ENCODE measurements at regions not wholly inside any gene's neighbourhood (a gene's known extent, or its start where the extent isn't known, plus 50 kb on each side); places are given as distances from the start of the nearest gene placed in this dataset.

DNA sequence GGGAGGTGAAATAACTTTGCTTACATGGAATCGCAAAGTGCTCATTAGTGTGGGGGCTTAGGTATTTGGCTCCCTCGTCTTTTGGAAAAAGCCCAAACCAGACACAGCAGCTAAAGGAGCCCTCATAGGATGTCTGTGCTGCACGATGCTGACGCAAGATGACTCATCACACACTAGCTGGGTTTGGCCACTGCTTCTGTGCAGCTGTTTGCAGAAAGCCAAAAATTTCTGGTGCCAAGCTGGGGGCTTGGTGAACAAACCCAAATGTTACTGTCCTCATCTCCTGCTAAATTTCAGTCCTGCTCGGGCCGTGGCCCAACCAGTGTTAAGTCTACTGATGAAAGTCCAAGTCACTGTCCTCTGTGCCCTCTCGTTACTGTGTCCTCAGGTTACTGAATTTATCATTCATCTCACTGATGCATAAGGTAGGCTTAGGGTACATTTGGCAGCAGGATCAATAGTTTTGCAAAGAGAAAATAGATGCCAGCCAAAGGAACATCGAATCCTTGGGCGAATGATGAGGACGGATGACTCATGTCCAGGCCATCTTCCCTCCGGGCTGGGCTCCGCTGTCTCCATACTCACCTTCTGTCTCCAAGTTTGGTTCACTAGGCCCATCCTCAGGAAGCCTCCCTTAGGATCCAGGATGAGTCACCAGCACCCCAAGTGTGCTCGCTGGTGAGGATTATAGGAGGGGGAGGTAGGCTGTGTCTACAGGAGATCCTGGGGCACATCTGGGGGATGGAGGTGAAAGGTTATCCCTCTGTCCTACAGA lies 177.7 kb downstream of the ADSS2 start:
- 54 to 66% (median 65%) methylated on average over 13 of the region's 13 CpGs for WGBS, 5 donors
- TF ChIP-seq POLR2AphosphoS5 (IDR thresholded peaks at IDR 0.05), result peak in 1 of 3 donors; percentile 40
- TF ChIP-seq EP300 (IDR thresholded peaks at IDR 0.05), result no peak
- Histone ChIP-seq H3K4me3 (no peak overlapping the region), H3K9me3 (peaks cover 0 to 9% (median 3%) of the 10 kb centered on the region in 4 donors), H3K4me1 (peaks cover 0 to 24% (median 13%) of the 10 kb centered on the region in 4 donors), H3K27ac (peak overlapping the region in 4 of 5 donors; percentile 11 to 77 (median 52)), H3K36me3 (no peaks in the 10 kb centered on the region), H3K27me3 (no peaks in the 10 kb centered on the region)
- intact Hi-C loops (cut with DNase I; ENCODE audit: low total_unique reads), result loop anchor here (5.0 kb wide), 1 partner anchor 927 kb away; no protein-coding TSS in a partner anchor
- DNase-seq, result peak; percentile 29 to 88

DNA sequence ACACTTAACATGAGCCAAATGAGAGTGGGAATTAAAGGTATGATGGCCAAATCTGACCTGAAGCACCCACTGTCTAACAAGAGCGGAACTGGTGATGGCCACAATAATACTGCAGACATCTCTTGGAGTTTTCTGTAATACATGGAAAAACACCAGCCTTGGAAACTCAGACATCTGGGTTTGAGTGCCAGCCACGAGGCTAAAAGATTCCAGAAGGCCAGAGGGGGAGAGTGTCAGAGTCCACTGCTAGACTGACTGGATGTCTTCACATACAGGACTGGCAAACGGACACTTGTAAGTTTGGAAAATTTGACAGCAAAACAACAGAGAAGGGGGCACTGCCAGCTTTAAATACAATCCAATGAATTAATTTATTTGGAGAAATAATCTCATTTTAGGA lies 175.1 kb downstream of the ADSS2 start:
- Histone ChIP-seq H3K4me1 (peaks cover 0 to 24% (median 13%) of the 10 kb centered on the region in 4 donors), H3K36me3 (no peaks in the 10 kb centered on the region), H3K27ac (no peak overlapping the region), H3K9me3 (no peaks in the 10 kb centered on the region), H3K4me3 (no peak overlapping the region), H3K27me3 (no peaks in the 10 kb centered on the region)
- intact Hi-C loops (cut with DNase I; ENCODE audit: low total_unique reads), result no loop called here
- WGBS, 5 donors, result 33 to 39% (median 35%) methylated on average over 3 of the region's 3 CpGs
- TF ChIP-seq EP300 (IDR thresholded peaks at IDR 0.05) (no peak), POLR2A (IDR thresholded peaks at IDR 0.05) (no peak), POLR2AphosphoS5 (IDR thresholded peaks at IDR 0.05) (no peak)
- TF ChIP-seq, protein P1, sequence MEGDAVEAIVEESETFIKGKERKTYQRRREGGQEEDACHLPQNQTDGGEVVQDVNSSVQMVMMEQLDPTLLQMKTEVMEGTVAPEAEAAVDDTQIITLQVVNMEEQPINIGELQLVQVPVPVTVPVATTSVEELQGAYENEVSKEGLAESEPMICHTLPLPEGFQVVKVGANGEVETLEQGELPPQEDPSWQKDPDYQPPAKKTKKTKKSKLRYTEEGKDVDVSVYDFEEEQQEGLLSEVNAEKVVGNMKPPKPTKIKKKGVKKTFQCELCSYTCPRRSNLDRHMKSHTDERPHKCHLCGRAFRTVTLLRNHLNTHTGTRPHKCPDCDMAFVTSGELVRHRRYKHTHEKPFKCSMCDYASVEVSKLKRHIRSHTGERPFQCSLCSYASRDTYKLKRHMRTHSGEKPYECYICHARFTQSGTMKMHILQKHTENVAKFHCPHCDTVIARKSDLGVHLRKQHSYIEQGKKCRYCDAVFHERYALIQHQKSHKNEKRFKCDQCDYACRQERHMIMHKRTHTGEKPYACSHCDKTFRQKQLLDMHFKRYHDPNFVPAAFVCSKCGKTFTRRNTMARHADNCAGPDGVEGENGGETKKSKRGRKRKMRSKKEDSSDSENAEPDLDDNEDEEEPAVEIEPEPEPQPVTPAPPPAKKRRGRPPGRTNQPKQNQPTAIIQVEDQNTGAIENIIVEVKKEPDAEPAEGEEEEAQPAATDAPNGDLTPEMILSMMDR (IDR thresholded peaks at IDR 0.05), result no peak
- DNase-seq, result no peak

DNA sequence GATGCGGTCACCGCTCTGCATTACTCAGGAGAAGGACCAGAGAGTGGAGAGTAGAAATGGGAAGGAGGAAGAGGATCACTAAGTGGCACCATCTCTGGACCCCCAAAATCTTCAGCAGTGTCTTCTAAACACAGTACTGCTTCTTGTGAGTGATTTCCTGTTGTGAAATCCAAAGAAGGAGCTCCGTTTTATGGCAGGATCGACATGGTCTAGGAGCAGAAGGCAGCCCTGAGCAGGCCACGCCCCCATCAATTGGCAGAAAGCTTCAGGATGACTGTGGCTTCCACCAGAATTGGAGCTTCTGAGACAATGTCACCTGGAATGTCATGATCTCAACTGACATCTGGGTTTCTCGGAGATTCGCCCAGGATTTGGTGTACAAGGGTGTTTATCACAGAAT lies 171.5 kb downstream of the ADSS2 start:
- Histone ChIP-seq H3K27me3 (no peaks in the 10 kb centered on the region), H3K27ac (no peak overlapping the region), H3K4me3 (no peak overlapping the region), H3K4me1 (no peaks in the 10 kb centered on the region), H3K36me3 (no peaks in the 10 kb centered on the region), H3K9me3 (no peaks in the 10 kb centered on the region)
- TF ChIP-seq POLR2A (IDR thresholded peaks at IDR 0.05) (no peak), EP300 (IDR thresholded peaks at IDR 0.05) (no peak), POLR2AphosphoS5 (IDR thresholded peaks at IDR 0.05) (no peak)
- TF ChIP-seq, protein P1 (IDR thresholded peaks at IDR 0.05), result no peak
- intact Hi-C loops (cut with DNase I; ENCODE audit: low total_unique reads), result no loop called here
- WGBS, 5 donors, result 67 to 78% (median 72%) methylated on average over 7 of the region's 7 CpGs
- DNase-seq, result no peak

DNA sequence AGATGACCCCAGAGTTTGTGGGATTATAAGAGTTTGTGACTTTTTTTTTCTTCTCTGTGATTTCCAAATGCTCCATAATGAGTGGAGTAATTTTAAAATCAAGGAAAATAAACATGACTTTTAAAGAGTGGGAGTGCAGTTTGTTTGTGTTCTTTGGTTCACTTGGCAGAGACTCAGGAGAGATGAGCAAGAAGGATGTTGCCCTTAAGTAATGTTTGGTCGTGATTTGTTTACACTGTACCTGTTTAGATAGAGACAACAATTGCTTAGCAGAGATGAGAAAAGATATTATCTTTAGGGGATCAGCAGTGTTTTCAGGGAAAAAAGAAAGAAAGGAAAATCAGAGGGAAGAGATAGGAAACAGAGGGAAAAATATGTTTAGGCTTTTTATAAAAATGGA lies 170.8 kb downstream of the ADSS2 start:
- 10 to 21% (median 11%) methylated on average over 1 of the region's 1 CpG for WGBS, 5 donors
- no peak for TF ChIP-seq POLR2A (IDR thresholded peaks at IDR 0.05)
- no peak for TF ChIP-seq EP300 (IDR thresholded peaks at IDR 0.05)
- TF ChIP-seq, protein P1 (IDR thresholded peaks at IDR 0.05), result no peak
- no peak for TF ChIP-seq POLR2AphosphoS5 (IDR thresholded peaks at IDR 0.05)
- H3K27ac ChIP-seq, result no peak overlapping the region

DNA sequence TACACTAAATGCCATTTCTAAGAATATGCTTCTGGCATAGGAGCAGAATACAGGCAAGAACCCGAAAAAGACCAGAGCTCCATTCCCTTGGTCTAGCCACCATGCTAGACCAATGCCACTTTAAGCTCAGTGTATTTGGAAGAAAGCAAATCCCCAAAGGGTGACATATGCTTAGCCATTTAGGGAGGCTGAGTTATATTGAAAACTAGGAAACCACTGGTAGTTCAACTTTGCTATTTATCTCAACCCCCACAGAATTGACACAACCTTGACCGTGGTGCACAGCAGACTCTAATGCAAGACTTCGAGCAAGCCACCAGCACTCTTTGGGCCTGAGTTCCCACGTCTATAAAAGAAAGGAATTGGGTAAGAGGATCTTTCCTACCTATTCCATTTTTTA lies 167.9 kb downstream of the ADSS2 start:
- intact Hi-C loops (cut with DNase I; ENCODE audit: low total_unique reads), result no loop called here
- no peaks in the 10 kb centered on the region for H3K27me3 ChIP-seq
- no peak for DNase-seq
- no peak overlapping the region for H3K27ac ChIP-seq
- TF ChIP-seq POLR2A (IDR thresholded peaks at IDR 0.05), result no peak
- TF ChIP-seq POLR2AphosphoS5 (IDR thresholded peaks at IDR 0.05), result no peak
- no peak for TF ChIP-seq EP300 (IDR thresholded peaks at IDR 0.05)
- TF ChIP-seq, protein P1 (IDR thresholded peaks at IDR 0.05), result no peak
- H3K9me3 ChIP-seq, result peaks cover 0 to 2% (median 0%) of the 10 kb centered on the region in 4 donors
- H3K4me3 ChIP-seq, result no peak overlapping the region
- 83 to 98% (median 85%) methylated on average over 4 of the region's 4 CpGs for WGBS, 5 donors
- H3K36me3 ChIP-seq, result no peaks in the 10 kb centered on the region
- H3K4me1 ChIP-seq, result no peaks in the 10 kb centered on the region

More for the DNA sequence above, 170.8 kb downstream of the ADSS2 start:
- H3K36me3 ChIP-seq, result no peaks in the 10 kb centered on the region
- DNase-seq, result no peak
- no peaks in the 10 kb centered on the region for H3K27me3 ChIP-seq
- intact Hi-C loops (cut with DNase I; ENCODE audit: low total_unique reads), result no loop called here
- no peak overlapping the region for H3K4me3 ChIP-seq
- H3K9me3 ChIP-seq, result no peaks in the 10 kb centered on the region
- no peaks in the 10 kb centered on the region for H3K4me1 ChIP-seq

All from stomach (tissue), 8 donors.